Sigmoid colon (tissue), 4 donors: ENCODE measurements at regions not wholly inside any gene's neighbourhood (a gene's known extent, or its start where the extent isn't known, plus 50 kb on each side); places are given as distances from the start of the nearest gene placed in this dataset.

Source experiments
- EP300 ChIP-seq, 4 donors: sonication (generic); formaldehyde crosslinking; IDR thresholded peaks; one replicate each; pipeline ENCODE4 v1.6.1; 2017; ENCODE audit warnings: antibody characterized with exemption in 4 of 4
- POLR2A ChIP-seq, 2 donors: fragments of 450-650 bp; IDR thresholded peaks; one replicate each; pipeline ENCODE4 v1.6.1; 2016; ENCODE audit warnings: antibody characterized with exemption in 2 of 2, mild to moderate bottlenecking in 2 of 2, moderate library complexity in 2 of 2
- POLR2AphosphoS5 ChIP-seq, 4 donors: sonication (generic); formaldehyde crosslinking; IDR thresholded peaks; one replicate each; pipeline ENCODE4 v1.6.1; 2017; ENCODE audit warnings: antibody characterized with exemption in 4 of 4
- TF ChIP-seq, protein P1 (sequence below), 4 experiments: fragments of 450-650 bp in 3 of 4; fragments of 200-600 bp in 1 of 4; IDR thresholded peaks; one replicate each; pipeline ENCODE4 v1.5.1; 2016 to 2019; ENCODE audit warnings: antibody characterized with exemption in 4 of 4, mild to moderate bottlenecking in 3 of 4, moderate library complexity in 2 of 4

GRCh38 chr13:53326716-53327115, 298.1 kb downstream of the OLFM4 start:
- TF ChIP-seq, protein P1, sequence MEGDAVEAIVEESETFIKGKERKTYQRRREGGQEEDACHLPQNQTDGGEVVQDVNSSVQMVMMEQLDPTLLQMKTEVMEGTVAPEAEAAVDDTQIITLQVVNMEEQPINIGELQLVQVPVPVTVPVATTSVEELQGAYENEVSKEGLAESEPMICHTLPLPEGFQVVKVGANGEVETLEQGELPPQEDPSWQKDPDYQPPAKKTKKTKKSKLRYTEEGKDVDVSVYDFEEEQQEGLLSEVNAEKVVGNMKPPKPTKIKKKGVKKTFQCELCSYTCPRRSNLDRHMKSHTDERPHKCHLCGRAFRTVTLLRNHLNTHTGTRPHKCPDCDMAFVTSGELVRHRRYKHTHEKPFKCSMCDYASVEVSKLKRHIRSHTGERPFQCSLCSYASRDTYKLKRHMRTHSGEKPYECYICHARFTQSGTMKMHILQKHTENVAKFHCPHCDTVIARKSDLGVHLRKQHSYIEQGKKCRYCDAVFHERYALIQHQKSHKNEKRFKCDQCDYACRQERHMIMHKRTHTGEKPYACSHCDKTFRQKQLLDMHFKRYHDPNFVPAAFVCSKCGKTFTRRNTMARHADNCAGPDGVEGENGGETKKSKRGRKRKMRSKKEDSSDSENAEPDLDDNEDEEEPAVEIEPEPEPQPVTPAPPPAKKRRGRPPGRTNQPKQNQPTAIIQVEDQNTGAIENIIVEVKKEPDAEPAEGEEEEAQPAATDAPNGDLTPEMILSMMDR (IDR thresholded peaks at IDR 0.05), result no peak
- TF ChIP-seq POLR2AphosphoS5 (IDR thresholded peaks at IDR 0.05) (no peak), POLR2A (IDR thresholded peaks at IDR 0.05) (no peak), EP300 (IDR thresholded peaks at IDR 0.05) (no peak)
